Lower leg skin (tissue), 4 donors: ENCODE measurements at regions not wholly inside any gene's neighbourhood (a gene's known extent, or its start where the extent isn't known, plus 50 kb on each side); places are given as distances from the start of the nearest gene placed in this dataset.

Experiments
- DNase-seq, 2 donors: peaks; one replicate each; pipeline ENCODE4 v3.0.0-alpha.2; 2019; ENCODE audit warnings: low spot score in 2 of 2
- H3K4me3 ChIP-seq: fragments of 200-600 bp; sonication (generic); 2 replicates; pipeline ENCODE4 v1.5.1; 2017; ENCODE audit warnings: mild to moderate bottlenecking, low read depth; ENCODE audit not compliant: poor library complexity, severe bottlenecking
- POLR2A ChIP-seq, 2 donors: fragments of 450-650 bp; IDR thresholded peaks; one replicate each; pipeline ENCODE4 v1.6.1; 2016 to 2017; ENCODE audit warnings: antibody characterized with exemption in 2 of 2, mild to moderate bottlenecking in 1 of 2, moderate library complexity in 1 of 2
- WGBS, 2 donors: methylation state at CpG; one replicate each; pipeline ENCODE4 v1.1.5; 2018; 5-methylcytosine and 5-hydroxymethylcytosine counted together
- intact Hi-C: fragments of 100-400 bp; cut with DNase I; formaldehyde crosslinking; loops from one replicate; pipeline ENCODE4 v1.15.0; 2023; ENCODE audit warnings: low total_unique reads
- TF ChIP-seq, protein P1 (sequence below), 3 donors: fragments of 450-650 bp; IDR thresholded peaks; one replicate each; pipeline ENCODE4 v1.5.1; 2016; ENCODE audit warnings: antibody characterized with exemption in 3 of 3, mild to moderate bottlenecking in 3 of 3, moderate library complexity in 2 of 3

- DNase-seq = no peak
- WGBS, 2 donors = 84 to 85% methylated on average over 13 of the region's 13 CpGs
- TF ChIP-seq POLR2A (IDR thresholded peaks at IDR 0.05) = no peak
- TF ChIP-seq, protein P1, sequence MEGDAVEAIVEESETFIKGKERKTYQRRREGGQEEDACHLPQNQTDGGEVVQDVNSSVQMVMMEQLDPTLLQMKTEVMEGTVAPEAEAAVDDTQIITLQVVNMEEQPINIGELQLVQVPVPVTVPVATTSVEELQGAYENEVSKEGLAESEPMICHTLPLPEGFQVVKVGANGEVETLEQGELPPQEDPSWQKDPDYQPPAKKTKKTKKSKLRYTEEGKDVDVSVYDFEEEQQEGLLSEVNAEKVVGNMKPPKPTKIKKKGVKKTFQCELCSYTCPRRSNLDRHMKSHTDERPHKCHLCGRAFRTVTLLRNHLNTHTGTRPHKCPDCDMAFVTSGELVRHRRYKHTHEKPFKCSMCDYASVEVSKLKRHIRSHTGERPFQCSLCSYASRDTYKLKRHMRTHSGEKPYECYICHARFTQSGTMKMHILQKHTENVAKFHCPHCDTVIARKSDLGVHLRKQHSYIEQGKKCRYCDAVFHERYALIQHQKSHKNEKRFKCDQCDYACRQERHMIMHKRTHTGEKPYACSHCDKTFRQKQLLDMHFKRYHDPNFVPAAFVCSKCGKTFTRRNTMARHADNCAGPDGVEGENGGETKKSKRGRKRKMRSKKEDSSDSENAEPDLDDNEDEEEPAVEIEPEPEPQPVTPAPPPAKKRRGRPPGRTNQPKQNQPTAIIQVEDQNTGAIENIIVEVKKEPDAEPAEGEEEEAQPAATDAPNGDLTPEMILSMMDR (IDR thresholded peaks at IDR 0.05) = no peak
- intact Hi-C loops = no loop called here
- H3K4me3 ChIP-seq = no peak overlapping the region
These were observed 229.9 kb upstream of the MKLN1 start for GRCh38 chr7:131097662-131098376.

DNA sequence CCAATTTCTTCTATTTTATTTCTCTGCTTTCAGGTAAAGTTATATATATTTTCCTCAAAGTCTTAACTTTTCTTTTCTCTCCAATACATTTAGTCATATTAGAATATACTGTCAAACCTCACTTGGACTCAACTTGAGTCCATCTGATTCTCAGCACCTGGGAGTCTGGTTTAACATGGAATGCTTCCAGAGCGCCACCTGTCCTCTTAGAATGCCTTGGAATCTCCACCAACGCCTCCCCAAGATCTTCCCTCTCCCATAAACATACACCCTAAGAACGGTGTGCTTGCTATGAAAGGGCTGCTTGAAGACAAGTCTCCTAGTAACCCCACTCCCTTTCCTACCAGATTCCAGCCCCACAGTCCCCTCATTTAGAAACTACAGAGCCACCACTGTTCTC is 229.1 kb upstream of the MKLN1 start:
- TF ChIP-seq, protein P1 (IDR thresholded peaks at IDR 0.05) = no peak
- no peak for TF ChIP-seq POLR2A (IDR thresholded peaks at IDR 0.05)
- H3K4me3 ChIP-seq = no peak overlapping the region
- intact Hi-C loops = no loop called here
- no peak for DNase-seq
- WGBS, 2 donors = 86% methylated on average over 3 of the region's 3 CpGs

GRCh38 chr7:131100357-131101054 is 227.2 kb upstream of the MKLN1 start:
- H3K4me3 ChIP-seq = no peak overlapping the region
- TF ChIP-seq POLR2A (IDR thresholded peaks at IDR 0.05) = no peak
- intact Hi-C loops = no loop called here
- 71 to 73% methylated on average over 10 of the region's 10 CpGs for WGBS, 2 donors
- DNase-seq = no peak

GRCh38 chr7:131103997-131104396 is 223.7 kb upstream of the MKLN1 start:
- 37 to 46% methylated on average over 4 of the region's 4 CpGs for WGBS, 2 donors
- no peak overlapping the region for H3K4me3 ChIP-seq
- intact Hi-C loops = no loop called here
- no peak for DNase-seq
- no peak for TF ChIP-seq POLR2A (IDR thresholded peaks at IDR 0.05)
- TF ChIP-seq, protein P1 (IDR thresholded peaks at IDR 0.05) = no peak

DNA sequence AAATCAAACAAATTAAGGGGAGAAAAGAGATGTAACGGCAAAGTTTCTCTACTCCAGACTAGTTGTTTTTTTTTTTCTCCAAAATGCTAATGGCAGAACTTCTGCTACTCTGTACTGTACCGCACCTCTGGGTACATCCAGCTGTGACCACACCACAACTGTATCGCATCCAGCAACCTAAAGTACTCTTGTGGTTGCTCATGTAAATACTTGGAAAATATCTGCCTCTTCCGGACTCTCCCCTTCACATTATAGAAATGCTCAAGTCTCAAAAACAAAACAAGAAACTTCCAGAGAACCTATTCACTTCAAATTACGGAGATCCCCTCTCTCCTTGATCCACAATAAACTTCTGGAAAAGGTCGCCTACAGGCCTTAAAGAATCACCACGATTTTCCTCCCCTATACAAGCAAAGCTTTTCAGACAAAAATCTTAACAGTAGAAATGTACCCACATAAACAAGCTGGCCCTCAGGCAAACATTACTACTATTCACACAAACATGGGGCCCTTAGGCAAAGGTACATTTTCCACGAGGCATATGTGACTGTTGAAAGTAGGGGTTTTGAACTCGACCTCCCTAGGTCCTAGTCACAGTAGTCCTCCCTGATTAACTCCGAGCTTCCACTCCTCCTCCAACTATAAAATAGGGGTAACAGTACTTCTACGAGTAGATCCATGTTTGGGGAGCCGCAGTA is 222.9 kb upstream of the MKLN1 start:
- TF ChIP-seq, protein P1 (IDR thresholded peaks at IDR 0.05) = no peak
- TF ChIP-seq POLR2A (IDR thresholded peaks at IDR 0.05) = no peak
- intact Hi-C loops = no loop called here
- 45 to 50% methylated on average over 12 of the region's 12 CpGs for WGBS, 2 donors

GRCh38 chr7:131105294-131105798 is 222.3 kb upstream of the MKLN1 start:
- WGBS, 2 donors = 4 to 5% methylated on average over 12 of the region's 24 CpGs
- DNase-seq = peak; percentile 47 to 88
- peak overlapping the region; percentile 54 for H3K4me3 ChIP-seq
- TF ChIP-seq POLR2A (IDR thresholded peaks at IDR 0.05) = no peak
- TF ChIP-seq, protein P1 (IDR thresholded peaks at IDR 0.05) = no peak
- intact Hi-C loops = no loop called here

More for the DNA sequence above, 222.9 kb upstream of the MKLN1 start:
- peak overlapping the region; percentile 54 for H3K4me3 ChIP-seq
- DNase-seq = no peak
